Spleen (tissue), 7 donors: ENCODE measurements at regions not wholly inside any gene's neighbourhood (a gene's known extent, or its start where the extent isn't known, plus 50 kb on each side); places are given as distances from the start of the nearest gene placed in this dataset.

Experiments
- CTCF ChIP-seq, 11 experiments: fragments of 200-600 bp in 7 of 11; fragments of 450-650 bp in 4 of 11; sonication (generic) in 4 of 11; IDR thresholded peaks in 8 of 11; conservative IDR thresholded peaks in 3 of 11; 1 replicate in 7 of 11; 2 replicates in 4 of 11; pipeline versions ENCODE4 v1.4.0 to v1.8.0; 2016 to 2021; ENCODE audit warnings: antibody characterized with exemption in 11 of 11, inconsistent platforms in 4 of 11, mild to moderate bottlenecking in 1 of 11
- POLR2A ChIP-seq, 3 donors: fragments of 450-650 bp; IDR thresholded peaks; one replicate each; pipeline ENCODE4 v1.5.1; 2017; ENCODE audit warnings: antibody characterized with exemption in 3 of 3, mild to moderate bottlenecking in 1 of 3
- POLR2AphosphoS5 ChIP-seq, 3 donors: sonication (generic); formaldehyde crosslinking; IDR thresholded peaks; one replicate each; pipeline ENCODE4 v1.5.1; 2017; ENCODE audit warnings: antibody characterized with exemption in 3 of 3
- donor health status: DM: no; HTN: no; CAD: no; lungs with moderate emphysema.
- donor health status: DM: no; HTN: no; CAD: no.
- donor health status: DM: no; HTN: no; CAD: no.

- TF ChIP-seq CTCF (IDR thresholded peaks at IDR 0.05 in 8 of 11, conservative IDR thresholded peaks at IDR 0.05 in 3 of 11) (no peak), POLR2AphosphoS5 (IDR thresholded peaks at IDR 0.05) (no peak), POLR2A (IDR thresholded peaks at IDR 0.05) (no peak)
These were observed 154.5 kb downstream of the ZNF621 start for GRCh38 chr3:40679290-40679689.
